HK-2 (cell line): ENCODE measurements at regions not wholly inside any gene's neighbourhood (a gene's known extent, or its start where the extent isn't known, plus 50 kb on each side); places are given as distances from the start of the nearest gene placed in this dataset.

Source experiments
- DNase-seq: peaks from one replicate; pipeline ENCODE4 v3.0.0-alpha.2; 2018; ENCODE audit not compliant: unreplicated experiment

GRCh38 chr4:187586892-187587291 lies 408.7 kb upstream of the ZFP42 start:
- no peak for DNase-seq

GRCh38 chr4:187598196-187598595 lies 397.4 kb upstream of the ZFP42 start:
- DNase-seq: no peak

GRCh38 chr4:187602339-187603092 lies 393.1 kb upstream of the ZFP42 start:
- no peak for DNase-seq

GRCh38 chr4:187603093-187604025 lies 392.2 kb upstream of the ZFP42 start:
- DNase-seq: no peak

- no peak for DNase-seq
Observed at GRCh38 chr4:187604984-187605383, 390.6 kb upstream of the ZFP42 start.

- peak; percentile 35 for DNase-seq
Observed at GRCh38 chr4:187606581-187606980, 389.0 kb upstream of the ZFP42 start.

GRCh38 chr4:187608001-187608421 lies 387.6 kb upstream of the ZFP42 start:
- DNase-seq: no peak

- no peak for DNase-seq
Observed at GRCh38 chr4:187612301-187612700, 383.3 kb upstream of the ZFP42 start.

- no peak for DNase-seq
Observed at GRCh38 chr4:187613089-187613839, 382.3 kb upstream of the ZFP42 start.

- DNase-seq: no peak
Observed at GRCh38 chr4:187615972-187616371, 379.6 kb upstream of the ZFP42 start.

GRCh38 chr4:187617113-187617512 lies 378.5 kb upstream of the ZFP42 start:
- DNase-seq: no peak

GRCh38 chr4:187618701-187619281 lies 376.8 kb upstream of the ZFP42 start:
- DNase-seq: no peak

GRCh38 chr4:187619319-187619718 lies 376.3 kb upstream of the ZFP42 start:
- no peak for DNase-seq

- DNase-seq: no peak
Observed at GRCh38 chr4:187632260-187632995, 363.1 kb upstream of the ZFP42 start.

- DNase-seq: no peak
Observed at GRCh38 chr4:187633245-187633644, 362.3 kb upstream of the ZFP42 start.

- DNase-seq: no peak
Observed at GRCh38 chr4:187656959-187657358, 338.6 kb upstream of the ZFP42 start.

- DNase-seq: no peak
Observed at GRCh38 chr4:187663076-187663475, 332.5 kb upstream of the ZFP42 start.

GRCh38 chr4:187664011-187664410 lies 331.6 kb upstream of the ZFP42 start:
- no peak for DNase-seq

- DNase-seq: no peak
Observed at GRCh38 chr4:187665086-187665485, 330.5 kb upstream of the ZFP42 start.

GRCh38 chr4:187666034-187666433 lies 329.5 kb upstream of the ZFP42 start:
- no peak for DNase-seq
